Breast epithelium (tissue), 4 donors: ENCODE measurements at regions not wholly inside any gene's neighbourhood (a gene's known extent, or its start where the extent isn't known, plus 50 kb on each side); places are given as distances from the start of the nearest gene placed in this dataset.
"Not testable (repeated sequence)": the region's sequence is repeated elsewhere in the genome, so short reads cannot be mapped to it uniquely, and the experiment has no call there.

Experiments used
- DNase-seq, 2 donors: peaks; one replicate each; pipeline ENCODE4 v3.0.0-alpha.2; 2019; ENCODE audit warnings: low spot score in 2 of 2
- H3K27ac ChIP-seq, 2 donors: fragments of 200-600 bp; sonication (generic) in 1 of 2; one replicate each; pipeline ENCODE4 v1.5.1; 2016 to 2019; ENCODE audit warnings: mild to moderate bottlenecking in 1 of 2
- H3K27me3 ChIP-seq, 2 donors: fragments of 200-600 bp; sonication (generic) in 1 of 2; one replicate each; pipeline versions ENCODE4 v1.5.1 to v1.6.0; 2017 to 2019; ENCODE audit warnings: control low read depth in 1 of 2, mild to moderate bottlenecking in 1 of 2
- H3K36me3 ChIP-seq: fragments of 200-600 bp; one replicate; pipeline ENCODE4 v1.5.1; 2019
- H3K4me1 ChIP-seq, 2 donors: fragments of 200-600 bp; sonication (generic); one replicate each; pipeline ENCODE4 v1.5.1; 2016 to 2019; ENCODE audit warnings: control low read depth in 1 of 2
- H3K4me3 ChIP-seq, 3 donors: fragments of 200-600 bp; sonication (generic); 1 replicate in 2 of 3; 2 replicates in 1 of 3; pipeline ENCODE4 v1.5.1; 2016 to 2019; ENCODE audit warnings: mild to moderate bottlenecking in 3 of 3, moderate library complexity in 2 of 3
- H3K9me3 ChIP-seq, 2 donors: fragments of 200-600 bp; sonication (generic) in 1 of 2; one replicate each; pipeline ENCODE4 v1.5.1; 2016 to 2019; ENCODE audit warnings: control low read depth in 1 of 2
- intact Hi-C: fragments of 100-400 bp; cut with DNase I; formaldehyde crosslinking; loops from one replicate; pipeline ENCODE4 v1.15.1; 2023; ENCODE audit warnings: low total_unique reads
- TF ChIP-seq, protein P1 (sequence below), 3 donors: fragments of 450-650 bp; IDR thresholded peaks; one replicate each; pipeline ENCODE4 v1.5.1; 2016 to 2017; ENCODE audit warnings: antibody characterized with exemption in 3 of 3, mild to moderate bottlenecking in 3 of 3, moderate library complexity in 3 of 3

DNA sequence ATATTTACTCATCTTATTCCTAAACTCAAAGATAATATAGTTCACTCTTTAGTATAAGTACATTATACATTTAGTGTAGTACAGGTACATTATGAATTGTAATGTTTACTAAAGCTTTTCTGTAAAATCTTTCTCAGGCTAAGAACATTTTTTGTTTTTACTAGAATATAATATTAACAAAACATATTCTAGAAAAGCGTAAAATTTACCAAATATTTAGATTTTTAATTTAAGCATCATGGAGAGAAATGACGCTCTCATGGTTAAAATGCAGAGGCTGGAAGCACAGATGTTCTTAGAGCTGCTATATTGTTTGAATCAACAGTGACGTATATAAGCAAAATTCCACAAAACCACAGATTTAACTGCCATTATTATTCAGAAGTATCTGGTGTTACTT, 54.7 kb upstream of the NBPF15 start:
- H3K4me1 ChIP-seq, intact Hi-C loops, H3K27ac ChIP-seq, DNase-seq, H3K9me3 ChIP-seq, H3K27me3 ChIP-seq, H3K36me3 ChIP-seq, H3K4me3 ChIP-seq: not testable (repeated sequence)

DNA sequence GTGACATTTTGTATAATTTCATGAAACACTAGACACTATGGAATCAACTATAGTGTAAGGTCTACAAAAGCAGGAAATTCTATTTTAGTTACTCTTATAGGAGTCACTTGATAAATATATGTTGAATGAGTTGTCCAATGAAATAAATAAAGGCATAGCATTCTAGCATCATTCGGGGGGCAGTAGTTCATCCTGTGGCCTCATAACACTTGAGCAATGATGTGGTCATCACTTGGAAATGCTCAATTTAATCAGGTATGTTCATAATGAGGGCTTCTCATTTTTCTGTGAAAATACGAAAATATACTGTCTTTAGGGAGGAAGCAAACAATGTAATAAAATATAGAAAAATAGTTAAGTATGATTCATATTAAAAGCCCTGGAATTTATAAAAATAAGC, 55.4 kb upstream of the NBPF15 start:
- H3K9me3 ChIP-seq, intact Hi-C loops, H3K27ac ChIP-seq, H3K36me3 ChIP-seq, H3K27me3 ChIP-seq, H3K4me1 ChIP-seq, H3K4me3 ChIP-seq, DNase-seq: not testable (repeated sequence)

DNA sequence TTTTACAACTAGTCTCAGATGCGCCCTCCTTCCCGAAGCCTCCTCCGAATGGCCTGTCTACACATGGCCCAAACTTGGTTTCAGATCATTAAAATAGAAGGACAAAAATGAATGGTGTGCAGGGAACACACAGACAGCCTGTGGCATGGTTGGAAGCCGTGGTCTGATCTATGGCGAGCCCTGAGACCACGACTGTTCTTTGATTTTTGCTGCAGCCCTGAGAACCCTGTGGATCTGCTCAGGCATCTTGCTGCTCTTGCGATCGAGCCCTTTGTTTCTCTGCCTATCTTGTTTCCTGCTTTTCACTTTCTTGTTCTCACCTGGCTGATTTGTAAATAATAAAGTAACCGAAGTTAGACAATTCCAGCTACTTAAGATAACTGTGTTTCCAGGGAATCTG, 57.0 kb upstream of the NBPF15 start:
- H3K27me3 ChIP-seq, H3K27ac ChIP-seq, DNase-seq, H3K4me3 ChIP-seq, H3K4me1 ChIP-seq, H3K9me3 ChIP-seq, intact Hi-C loops, H3K36me3 ChIP-seq: not testable (repeated sequence)

DNA sequence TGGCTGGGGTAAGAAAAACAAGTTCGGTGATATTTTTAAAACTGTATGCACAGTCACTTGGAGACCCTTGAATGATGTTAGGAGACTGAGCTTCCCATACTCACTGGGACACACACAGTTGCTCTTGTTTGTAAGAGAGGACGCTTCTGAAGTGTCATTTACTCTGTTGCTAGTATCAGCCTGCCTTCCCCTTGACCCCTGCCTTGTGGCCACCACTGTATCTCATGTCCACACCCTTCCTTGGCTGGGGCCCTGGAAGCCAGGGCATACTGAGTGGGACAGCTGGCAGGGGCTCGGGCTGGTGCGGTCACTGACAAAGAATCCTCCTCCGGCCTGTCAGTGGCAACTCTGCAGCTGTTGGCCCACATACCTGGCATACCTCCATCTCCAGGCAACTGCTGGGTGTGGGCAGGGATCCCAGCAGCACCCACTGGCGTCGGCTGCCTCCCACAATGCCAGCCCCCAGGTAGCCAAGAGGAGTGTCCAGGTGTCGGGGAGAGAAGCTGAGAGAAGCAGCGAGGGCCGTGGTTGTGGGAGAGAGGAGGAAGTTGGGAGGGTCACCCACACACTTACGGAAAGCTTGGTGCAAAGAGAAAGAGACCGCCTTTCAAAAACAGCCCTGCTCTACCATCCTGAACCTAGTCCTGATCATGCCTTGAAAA, 58.2 kb upstream of the NBPF15 start:
- DNase-seq, H3K9me3 ChIP-seq, intact Hi-C loops, H3K4me1 ChIP-seq, H3K36me3 ChIP-seq, H3K27me3 ChIP-seq, H3K27ac ChIP-seq, H3K4me3 ChIP-seq: not testable (repeated sequence)

DNA sequence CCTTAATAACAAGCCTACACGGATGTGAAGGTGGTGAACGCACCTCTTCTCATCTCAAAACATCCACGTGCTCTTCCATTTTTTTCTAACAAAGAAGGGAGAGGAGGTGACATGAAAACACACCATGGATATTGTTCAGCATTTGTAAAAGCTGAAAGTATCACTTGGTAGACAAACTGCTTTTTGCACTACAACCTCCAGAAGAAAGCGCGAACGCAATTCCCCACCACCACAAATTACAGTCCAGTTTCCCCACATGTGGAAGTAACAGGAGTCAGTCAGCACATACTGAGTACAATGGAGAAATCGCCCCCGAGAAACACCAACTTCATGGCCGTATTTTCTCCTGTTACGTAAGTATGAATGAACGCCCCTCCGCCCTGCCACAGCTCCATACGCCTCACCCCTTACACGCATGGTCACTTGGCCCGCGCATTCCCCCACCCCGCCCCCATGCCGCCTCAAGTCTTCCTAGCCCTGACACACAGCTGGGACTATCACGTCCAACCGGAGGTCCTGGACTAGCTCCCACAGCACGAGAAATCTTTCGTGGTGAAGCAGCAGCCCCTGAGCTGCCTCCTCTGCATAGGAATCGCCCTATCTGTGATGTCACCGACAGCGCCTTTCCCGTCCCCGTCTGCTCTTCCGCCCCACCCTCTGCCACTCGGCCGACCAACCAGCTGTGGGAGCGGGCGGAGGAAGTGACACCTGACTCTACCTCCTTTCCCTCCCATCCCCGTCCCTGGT, 62.4 kb upstream of the NBPF15 start:
- H3K4me1 ChIP-seq, H3K27me3 ChIP-seq, intact Hi-C loops, H3K27ac ChIP-seq, H3K9me3 ChIP-seq, H3K36me3 ChIP-seq: not testable (repeated sequence)
- peak in 1 of 2 donors; percentile 29 for DNase-seq
- H3K4me3 ChIP-seq = peak overlapping the region in 1 of 3 donors; percentile 40

DNA sequence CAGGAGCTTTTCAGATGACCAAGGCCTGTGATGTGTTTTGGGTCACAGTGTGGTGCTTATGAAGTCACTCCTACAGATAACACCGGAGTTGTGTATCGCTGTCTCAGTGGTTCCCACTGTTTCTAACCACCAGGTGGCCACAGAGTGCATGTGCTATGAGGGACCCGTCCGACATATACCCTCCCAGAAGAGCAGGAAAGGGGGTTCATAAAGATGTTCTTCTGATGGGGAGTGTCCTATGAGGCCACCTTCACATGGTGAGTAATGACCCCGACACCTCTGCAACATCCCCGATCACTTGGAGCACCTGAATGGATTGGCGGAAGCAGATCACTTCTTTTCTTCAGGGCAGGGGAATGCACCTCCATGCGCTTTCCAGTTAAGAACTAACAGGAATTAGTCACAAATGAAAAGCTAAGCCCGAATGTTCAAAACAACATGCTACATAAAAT, 60.5 kb upstream of the PPIAL4F start:
- H3K36me3 ChIP-seq, DNase-seq, H3K4me3 ChIP-seq, H3K27me3 ChIP-seq, H3K4me1 ChIP-seq, H3K9me3 ChIP-seq, H3K27ac ChIP-seq, intact Hi-C loops: not testable (repeated sequence)
- TF ChIP-seq, protein P1, sequence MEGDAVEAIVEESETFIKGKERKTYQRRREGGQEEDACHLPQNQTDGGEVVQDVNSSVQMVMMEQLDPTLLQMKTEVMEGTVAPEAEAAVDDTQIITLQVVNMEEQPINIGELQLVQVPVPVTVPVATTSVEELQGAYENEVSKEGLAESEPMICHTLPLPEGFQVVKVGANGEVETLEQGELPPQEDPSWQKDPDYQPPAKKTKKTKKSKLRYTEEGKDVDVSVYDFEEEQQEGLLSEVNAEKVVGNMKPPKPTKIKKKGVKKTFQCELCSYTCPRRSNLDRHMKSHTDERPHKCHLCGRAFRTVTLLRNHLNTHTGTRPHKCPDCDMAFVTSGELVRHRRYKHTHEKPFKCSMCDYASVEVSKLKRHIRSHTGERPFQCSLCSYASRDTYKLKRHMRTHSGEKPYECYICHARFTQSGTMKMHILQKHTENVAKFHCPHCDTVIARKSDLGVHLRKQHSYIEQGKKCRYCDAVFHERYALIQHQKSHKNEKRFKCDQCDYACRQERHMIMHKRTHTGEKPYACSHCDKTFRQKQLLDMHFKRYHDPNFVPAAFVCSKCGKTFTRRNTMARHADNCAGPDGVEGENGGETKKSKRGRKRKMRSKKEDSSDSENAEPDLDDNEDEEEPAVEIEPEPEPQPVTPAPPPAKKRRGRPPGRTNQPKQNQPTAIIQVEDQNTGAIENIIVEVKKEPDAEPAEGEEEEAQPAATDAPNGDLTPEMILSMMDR (IDR thresholded peaks at IDR 0.05) = peak in 2 of 3 donors; percentile 25 to 32

DNA sequence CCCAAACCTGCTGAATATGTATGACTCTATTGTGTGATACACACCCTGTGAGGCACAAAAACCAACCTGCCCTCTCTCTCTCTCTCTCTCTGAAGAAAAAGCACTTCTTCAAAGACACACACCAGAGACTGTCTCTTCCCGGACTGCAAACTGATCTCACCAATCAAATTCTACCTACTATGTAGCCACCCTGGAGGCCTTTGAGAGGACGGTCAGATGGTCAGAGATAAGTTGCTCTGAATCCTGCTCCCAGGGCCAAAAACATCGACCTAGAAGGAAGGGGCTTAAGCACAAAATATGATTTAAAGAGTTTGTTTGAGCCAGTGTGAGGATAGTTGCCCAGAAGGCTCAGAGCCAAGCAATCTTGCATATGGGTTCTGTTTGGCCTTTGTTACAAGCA, 59.2 kb upstream of the PPIAL4F start:
- intact Hi-C loops, H3K9me3 ChIP-seq, DNase-seq: not testable (repeated sequence)

DNA sequence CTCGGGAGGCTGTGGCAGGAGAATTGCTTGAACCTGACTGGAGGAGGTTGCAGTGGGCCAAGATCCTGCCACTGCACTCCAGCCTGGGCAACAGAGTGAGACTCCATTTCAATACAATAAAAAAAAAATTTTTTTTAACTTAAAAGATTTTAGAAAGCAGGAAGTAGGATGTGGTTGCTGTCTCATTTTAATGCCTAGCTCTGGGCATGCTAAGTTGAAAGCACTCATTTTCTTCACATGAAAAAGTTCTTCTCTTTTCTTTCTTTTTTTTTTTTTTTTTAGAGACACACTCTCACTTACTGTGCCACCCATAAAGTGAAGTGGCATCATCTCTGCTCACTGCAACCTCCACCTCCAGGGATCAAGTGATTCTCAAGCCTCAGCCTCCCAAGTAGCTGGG, 58.4 kb upstream of the PPIAL4F start:
- H3K9me3 ChIP-seq, H3K4me3 ChIP-seq, H3K27me3 ChIP-seq, H3K27ac ChIP-seq, H3K4me1 ChIP-seq, intact Hi-C loops, H3K36me3 ChIP-seq, DNase-seq: not testable (repeated sequence)

More for the DNA sequence above, 59.2 kb upstream of the PPIAL4F start:
- H3K27me3 ChIP-seq, H3K4me1 ChIP-seq, H3K4me3 ChIP-seq, H3K36me3 ChIP-seq, H3K27ac ChIP-seq: not testable (repeated sequence)

DNA sequence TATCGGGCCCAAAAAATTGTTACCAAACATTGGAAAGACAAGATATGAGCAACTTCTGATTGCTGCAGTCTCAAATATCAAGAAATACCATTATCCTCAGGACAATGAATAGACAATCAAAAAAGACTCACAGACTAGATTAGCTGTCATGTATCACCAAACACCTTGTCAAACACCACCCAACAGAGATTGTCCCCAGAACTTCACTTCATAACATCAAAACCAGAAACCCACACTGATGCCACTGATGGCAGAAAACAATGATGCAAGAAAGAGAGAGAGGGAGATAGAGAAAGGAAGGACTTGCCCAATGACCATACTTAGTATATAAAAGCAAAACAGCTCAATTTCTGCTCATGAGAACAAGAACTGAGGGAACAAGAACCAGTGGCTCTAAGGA, 56.0 kb upstream of the PPIAL4F start:
- H3K9me3 ChIP-seq, H3K36me3 ChIP-seq, H3K27ac ChIP-seq, intact Hi-C loops, DNase-seq, H3K4me1 ChIP-seq, H3K4me3 ChIP-seq, H3K27me3 ChIP-seq: not testable (repeated sequence)

DNA sequence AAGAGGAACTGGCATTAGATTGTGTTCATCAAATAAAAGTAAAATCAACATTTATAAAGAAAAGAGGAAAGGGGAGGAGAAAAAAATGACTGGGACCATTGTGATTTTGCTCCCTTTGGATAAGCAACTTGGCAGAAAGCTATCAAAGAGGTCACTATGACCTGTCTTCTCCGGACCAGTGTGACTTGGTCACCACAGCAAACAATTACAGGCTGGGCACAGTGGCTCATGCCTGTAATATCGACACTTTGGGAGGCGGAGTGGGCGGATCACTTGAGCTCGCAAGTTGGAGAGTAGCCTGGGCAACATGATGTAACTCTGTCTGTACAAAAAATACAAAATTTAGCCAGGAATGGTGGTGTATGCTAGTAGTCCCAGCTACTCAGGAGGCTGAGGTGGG, 55.5 kb upstream of the PPIAL4F start:
- H3K27me3 ChIP-seq, H3K36me3 ChIP-seq, intact Hi-C loops, H3K4me3 ChIP-seq, H3K4me1 ChIP-seq, H3K9me3 ChIP-seq, DNase-seq, H3K27ac ChIP-seq: not testable (repeated sequence)

DNA sequence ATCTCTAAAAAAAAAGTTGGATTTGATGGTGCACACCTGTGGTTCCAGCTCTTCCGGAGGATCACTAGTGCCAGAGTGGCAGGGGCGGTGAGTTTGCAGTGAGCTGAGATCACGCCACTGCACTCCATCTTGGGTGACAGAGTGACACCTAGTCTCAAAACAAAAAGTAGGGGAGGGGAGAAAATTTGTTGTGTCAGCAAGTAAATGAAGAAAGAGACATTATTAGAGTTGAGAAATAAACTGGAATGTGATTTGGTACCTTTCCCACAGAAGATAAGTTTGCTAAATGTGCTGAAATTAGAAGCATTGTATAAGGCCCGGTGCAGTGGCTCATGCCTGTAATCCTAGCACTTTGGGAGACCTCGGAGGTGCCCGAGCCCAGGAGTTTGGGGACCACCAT, 54.0 kb upstream of the PPIAL4F start:
- H3K9me3 ChIP-seq, intact Hi-C loops, H3K27me3 ChIP-seq, H3K27ac ChIP-seq, H3K36me3 ChIP-seq, DNase-seq, H3K4me1 ChIP-seq, H3K4me3 ChIP-seq: not testable (repeated sequence)

DNA sequence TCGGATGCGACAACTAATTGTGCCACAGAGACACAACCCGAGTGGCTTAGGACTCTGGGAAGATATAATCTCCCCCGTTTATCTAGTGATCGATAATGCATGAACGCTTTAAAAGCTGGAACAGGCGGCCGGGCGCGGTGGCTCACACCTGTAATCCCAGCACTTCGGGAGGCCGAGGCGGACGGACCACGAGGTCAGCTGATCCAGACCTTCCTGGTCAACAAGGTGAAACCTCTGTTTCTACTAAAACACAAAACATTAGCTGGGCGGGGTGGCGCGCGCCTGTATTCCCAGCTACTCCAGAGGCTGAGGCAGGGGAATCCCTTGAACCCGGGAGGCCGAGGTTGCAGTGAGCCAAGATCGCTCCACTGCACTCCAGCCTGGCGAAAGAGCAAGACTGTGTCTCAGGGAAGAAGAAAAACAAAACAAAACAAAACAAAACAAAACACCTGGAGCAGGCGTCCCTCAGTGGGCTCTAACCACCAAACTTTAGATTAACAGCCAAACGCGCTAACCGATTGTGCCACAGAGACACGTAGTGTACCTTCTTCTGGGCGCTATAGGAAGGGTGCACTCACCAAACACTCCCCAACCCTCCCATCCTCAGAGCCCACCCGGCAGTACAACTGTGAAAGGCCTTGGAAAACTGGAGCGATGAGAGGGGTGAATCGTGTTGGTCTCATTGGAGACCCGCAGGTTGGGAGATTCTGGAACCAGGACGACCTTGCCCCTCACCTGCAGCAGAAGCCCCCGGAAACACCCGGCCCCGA, 53.3 kb upstream of the PPIAL4F start:
- H3K36me3 ChIP-seq, intact Hi-C loops, H3K27me3 ChIP-seq, H3K9me3 ChIP-seq, H3K4me3 ChIP-seq, DNase-seq, H3K4me1 ChIP-seq, H3K27ac ChIP-seq: not testable (repeated sequence)
